Stomach (tissue), 8 donors: ENCODE measurements at regions not wholly inside any gene's neighbourhood (a gene's known extent, or its start where the extent isn't known, plus 50 kb on each side); places are given as distances from the start of the nearest gene placed in this dataset.

Experiments
- DNase-seq, 2 donors: peaks; one replicate each; pipeline versions ENCODE4 v3.0.0 to v3.0.0-alpha.2; 2013 to 2019
- H3K27ac ChIP-seq, 5 donors: fragments of 200-600 bp in 4 of 5; sonication (generic) in 4 of 5; one replicate each; pipeline ENCODE4 v1.5.1; 2013 to 2019; ENCODE audit warnings: mild to moderate bottlenecking in 1 of 5, moderate library complexity in 1 of 5
- H3K27me3 ChIP-seq, 3 donors: fragments of 200-600 bp; sonication (generic); one replicate each; pipeline ENCODE4 v1.5.1; 2017 to 2019; ENCODE audit warnings: mixed run types in 1 of 3
- H3K36me3 ChIP-seq, 4 donors: fragments of 200-600 bp; sonication (generic); 1 replicate in 3 of 4; 2 replicates in 1 of 4; pipeline ENCODE4 v1.5.1; 2016 to 2019
- H3K4me1 ChIP-seq, 4 donors: fragments of 200-600 bp; sonication (generic); one replicate each; pipeline ENCODE4 v1.5.1; 2016 to 2019
- H3K4me3 ChIP-seq, 4 donors: fragments of 200-600 bp; sonication (generic) in 3 of 4; one replicate each; pipeline ENCODE4 v1.5.1; 2016 to 2019; ENCODE audit warnings: mild to moderate bottlenecking in 1 of 4
- H3K9me3 ChIP-seq, 4 donors: fragments of 200-600 bp; sonication (generic); one replicate each; pipeline ENCODE4 v1.5.1; 2016 to 2019
- CTCF ChIP-seq, 7 experiments: fragments of 450-650 bp in 4 of 7; fragments of 200-600 bp in 3 of 7; sonication (generic) in 3 of 7; IDR thresholded peaks; one replicate each; pipeline ENCODE4 v1.5.1; 2016 to 2019; ENCODE audit warnings: antibody characterized with exemption in 7 of 7, control low read depth in 2 of 7, mild to moderate bottlenecking in 1 of 7
- EP300 ChIP-seq: sonication (generic); formaldehyde crosslinking; IDR thresholded peaks from one replicate; pipeline ENCODE4 v1.6.1; 2017; ENCODE audit warnings: antibody characterized with exemption
- POLR2A ChIP-seq, 4 donors: fragments of 450-650 bp; IDR thresholded peaks; one replicate each; pipeline ENCODE4 v1.6.1; 2016; ENCODE audit warnings: antibody characterized with exemption in 4 of 4, control low read depth in 2 of 4, mild to moderate bottlenecking in 1 of 4, moderate library complexity in 1 of 4
- POLR2AphosphoS5 ChIP-seq, 3 donors: sonication (generic); formaldehyde crosslinking; IDR thresholded peaks; one replicate each; pipeline ENCODE4 v1.6.1; 2016; ENCODE audit warnings: antibody characterized with exemption in 3 of 3
- WGBS, 5 donors: extraction: QIAGEN DNeasy Blood & Tissue Kit in 3 of 5; methylation state at CpG; one replicate each; pipeline versions ENCODE4 v1.1.5 to v1.1.7; 2013 to 2018; 5-methylcytosine and 5-hydroxymethylcytosine counted together
- intact Hi-C: fragments of 100-400 bp; cut with DNase I; formaldehyde crosslinking; loops from one replicate; pipeline ENCODE4 v1.15.1; 2023; ENCODE audit warnings: low total_unique reads
- donor health status: healthy with polysubstance abuse.
- donor health status: Bipolar disorder and iron deficiency.
- donor health status: healthy.

- intact Hi-C loops: no loop called here
- Histone ChIP-seq H3K36me3 (no peaks in the 10 kb centered on the region), H3K4me3 (no peak overlapping the region), H3K27ac (no peak overlapping the region), H3K27me3 (no peaks in the 10 kb centered on the region), H3K4me1 (no peaks in the 10 kb centered on the region), H3K9me3 (peaks cover 0 to 7% (median 0%) of the 10 kb centered on the region in 4 donors)
- TF ChIP-seq EP300: no peak
- no peak for TF ChIP-seq POLR2AphosphoS5 (IDR thresholded peaks at IDR 0.05)
- TF ChIP-seq POLR2A (IDR thresholded peaks at IDR 0.05): no peak
- TF ChIP-seq CTCF (IDR thresholded peaks at IDR 0.05): no peak
- DNase-seq: no peak
Measured at GRCh38 chr15:61441891-61442290, 212.8 kb upstream of the RORA start.

- WGBS, 5 donors: 13 to 27% (median 19%) methylated on average over 1 of the region's 1 CpG
- Histone ChIP-seq H3K27me3 (no peaks in the 10 kb centered on the region), H3K27ac (no peak overlapping the region), H3K4me1 (no peaks in the 10 kb centered on the region), H3K4me3 (no peak overlapping the region), H3K36me3 (no peaks in the 10 kb centered on the region), H3K9me3 (no peaks in the 10 kb centered on the region)
- no peak for DNase-seq
- TF ChIP-seq EP300 (no peak), POLR2A (IDR thresholded peaks at IDR 0.05) (no peak), CTCF (IDR thresholded peaks at IDR 0.05) (no peak), POLR2AphosphoS5 (IDR thresholded peaks at IDR 0.05) (no peak)
- intact Hi-C loops: no loop called here
Measured at GRCh38 chr15:61426466-61426865, 197.4 kb upstream of the RORA start.

- 31 to 61% (median 44%) methylated on average over 1 of the region's 1 CpG for WGBS, 5 donors
- DNase-seq: no peak
- Histone ChIP-seq H3K4me3 (no peak overlapping the region), H3K4me1 (no peaks in the 10 kb centered on the region), H3K27me3 (no peaks in the 10 kb centered on the region), H3K36me3 (no peaks in the 10 kb centered on the region), H3K27ac (no peak overlapping the region), H3K9me3 (no peaks in the 10 kb centered on the region)
- TF ChIP-seq EP300: no peak
- no peak for TF ChIP-seq POLR2AphosphoS5 (IDR thresholded peaks at IDR 0.05)
- no peak for TF ChIP-seq CTCF (IDR thresholded peaks at IDR 0.05)
- TF ChIP-seq POLR2A (IDR thresholded peaks at IDR 0.05): no peak
- intact Hi-C loops: no loop called here
Measured at GRCh38 chr15:61425934-61426333, 196.8 kb upstream of the RORA start.

GRCh38 chr15:61422773-61423172 lies 193.7 kb upstream of the RORA start:
- no peak overlapping the region for H3K27ac ChIP-seq
- H3K36me3 ChIP-seq: no peaks in the 10 kb centered on the region
- H3K4me1 ChIP-seq: no peaks in the 10 kb centered on the region
- WGBS, 5 donors: 81 to 91% (median 89%) methylated on average over 4 of the region's 4 CpGs
- H3K9me3 ChIP-seq: no peaks in the 10 kb centered on the region
- no peaks in the 10 kb centered on the region for H3K27me3 ChIP-seq
- DNase-seq: no peak
- TF ChIP-seq POLR2A (IDR thresholded peaks at IDR 0.05) (no peak), POLR2AphosphoS5 (IDR thresholded peaks at IDR 0.05) (no peak), CTCF (IDR thresholded peaks at IDR 0.05) (no peak)
- intact Hi-C loops: no loop called here
- no peak overlapping the region for H3K4me3 ChIP-seq
